T-helper 2 cell treated with Interferon-gamma antibody and Interleukin-4, amounts not matched to agents 100 ng/mL and 5 ng/mL, for 36 hours (primary cell): ENCODE measurements at regions not wholly inside any gene's neighbourhood (a gene's known extent, or its start where the extent isn't known, plus 50 kb on each side); places are given as distances from the start of the nearest gene placed in this dataset.
"Not testable (repeated sequence)": the region's sequence is repeated elsewhere in the genome, so short reads cannot be mapped to it uniquely, and the experiment has no call there.

Source experiments
- intact Hi-C: fragments of 100-400 bp; cut with micrococcal nuclease; formaldehyde crosslinking; loops from one replicate; pipeline ENCODE4 v1.15.1; 2023

DNA sequence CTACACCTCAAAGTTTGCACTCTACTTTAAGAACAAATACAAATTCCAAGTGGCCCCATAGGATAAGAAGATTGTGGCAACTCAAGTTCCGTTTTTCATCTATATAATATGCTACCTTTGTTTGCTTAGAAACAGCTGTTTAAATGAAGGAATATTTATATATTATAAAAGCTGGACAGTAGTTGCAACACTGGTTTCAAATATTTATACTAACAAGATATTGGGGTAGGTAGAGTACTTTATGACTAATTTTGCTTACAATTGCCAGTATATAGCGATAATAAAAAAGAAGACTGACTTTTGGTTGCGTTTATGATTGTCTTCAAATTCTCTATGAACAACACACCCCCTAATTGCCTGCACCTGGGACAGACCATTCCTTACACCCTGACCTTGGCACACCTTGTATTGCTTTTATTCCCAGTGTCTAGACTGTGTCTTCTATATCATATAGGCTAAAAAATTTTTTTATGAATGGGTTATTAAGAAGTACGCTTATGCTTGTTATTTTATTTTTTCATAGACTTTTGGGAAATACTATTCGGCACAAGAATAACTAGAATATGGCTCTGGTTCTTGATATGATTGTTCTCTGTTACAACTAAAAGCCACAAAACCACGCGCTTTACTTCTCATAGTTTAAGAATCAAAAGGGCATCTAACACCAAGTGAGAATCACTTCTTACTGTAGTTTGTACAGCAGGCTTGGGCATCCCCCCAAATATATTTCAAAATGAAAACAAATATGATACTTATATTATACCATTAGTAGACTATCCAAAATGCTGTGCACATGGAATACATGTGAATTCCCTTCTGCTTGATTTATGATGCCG is 455.4 kb upstream of the DCN start:
- intact Hi-C loops: no loop called here

DNA sequence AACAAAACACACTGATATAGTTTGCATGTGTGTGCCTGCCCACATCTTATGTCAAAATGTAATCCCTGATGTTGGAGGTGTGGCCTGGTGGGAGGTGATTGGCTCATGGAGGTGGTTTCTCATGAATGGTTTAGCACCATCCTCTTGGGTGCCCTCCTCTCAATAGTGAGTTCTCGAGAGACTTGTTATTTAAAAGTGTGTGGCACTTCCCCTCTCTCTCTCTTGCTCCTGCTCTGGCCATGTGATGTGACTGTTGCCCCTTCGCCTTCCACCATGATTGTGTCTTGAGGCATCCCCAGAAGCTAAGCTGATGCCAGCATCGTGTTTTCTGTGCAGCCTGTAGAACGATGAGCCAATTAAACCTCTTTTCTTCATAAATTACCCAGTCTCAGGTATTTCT is 454.1 kb upstream of the DCN start:
- intact Hi-C loops: no loop called here

DNA sequence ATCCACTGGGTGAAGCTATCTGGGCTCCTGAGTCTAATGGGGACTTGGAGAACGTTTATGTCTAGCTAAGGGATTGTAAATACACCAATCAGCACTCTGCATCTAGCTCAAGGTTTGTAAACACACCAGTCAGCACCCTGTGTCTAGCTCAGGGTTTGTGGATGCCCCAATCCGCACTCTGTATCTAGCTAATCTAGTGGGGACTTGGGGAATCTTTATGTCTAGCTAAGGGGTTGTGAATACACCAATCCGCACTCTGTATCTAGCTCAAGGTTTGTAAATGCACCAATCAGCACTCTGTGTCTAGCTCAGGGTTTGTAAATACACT is 451.7 kb upstream of the DCN start:
- intact Hi-C loops: not testable (repeated sequence)

DNA sequence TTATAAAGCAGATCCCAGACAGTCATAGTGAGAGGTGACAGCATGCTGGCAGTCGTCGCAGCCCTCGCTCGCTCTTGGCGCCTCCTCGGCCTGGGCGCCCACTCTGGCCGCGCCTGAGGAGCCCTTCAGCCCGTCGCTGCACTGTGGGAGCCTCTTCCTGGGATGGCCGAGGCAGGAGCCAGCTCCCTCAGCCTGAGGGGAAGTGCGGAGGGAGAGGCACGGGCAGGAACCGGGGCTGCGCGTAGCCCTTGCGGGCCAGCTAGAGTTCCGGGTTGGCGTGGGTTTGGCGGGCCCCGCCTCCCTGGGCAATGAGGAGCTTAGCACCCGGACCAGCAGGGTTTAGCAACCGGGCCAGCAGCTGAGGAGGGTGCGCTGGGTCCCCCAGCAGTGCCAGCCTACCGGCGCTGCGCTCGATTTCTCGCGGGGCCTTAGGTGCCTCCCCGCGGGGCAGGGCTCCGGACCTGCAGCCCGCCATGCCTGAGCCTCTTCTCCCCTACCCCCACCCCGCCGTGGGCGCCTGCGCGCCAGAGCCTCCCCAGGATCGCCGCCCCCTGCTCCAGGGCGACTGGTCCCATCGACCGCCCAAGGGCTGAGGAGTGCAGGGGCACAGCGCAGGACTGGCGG is 451.2 kb upstream of the DCN start:
- intact Hi-C loops: no loop called here

DNA sequence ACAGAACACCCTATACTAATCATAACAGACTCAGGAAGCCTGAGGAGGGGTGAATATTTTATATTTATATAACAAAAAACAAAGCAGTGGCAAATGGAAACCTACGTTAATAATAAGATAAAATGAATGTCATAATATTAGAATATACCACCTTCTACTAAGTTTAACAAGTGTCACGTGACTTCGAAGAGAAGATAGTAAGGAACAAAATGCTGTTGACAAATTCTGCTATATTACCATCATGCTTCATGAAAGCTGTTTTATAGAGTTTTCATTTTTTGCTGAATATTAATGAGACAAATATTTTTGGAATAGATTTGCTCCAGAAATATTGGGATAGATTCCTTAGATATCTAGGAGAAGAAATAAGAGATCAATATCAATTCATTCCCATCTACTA is 450.6 kb upstream of the DCN start:
- intact Hi-C loops: no loop called here

DNA sequence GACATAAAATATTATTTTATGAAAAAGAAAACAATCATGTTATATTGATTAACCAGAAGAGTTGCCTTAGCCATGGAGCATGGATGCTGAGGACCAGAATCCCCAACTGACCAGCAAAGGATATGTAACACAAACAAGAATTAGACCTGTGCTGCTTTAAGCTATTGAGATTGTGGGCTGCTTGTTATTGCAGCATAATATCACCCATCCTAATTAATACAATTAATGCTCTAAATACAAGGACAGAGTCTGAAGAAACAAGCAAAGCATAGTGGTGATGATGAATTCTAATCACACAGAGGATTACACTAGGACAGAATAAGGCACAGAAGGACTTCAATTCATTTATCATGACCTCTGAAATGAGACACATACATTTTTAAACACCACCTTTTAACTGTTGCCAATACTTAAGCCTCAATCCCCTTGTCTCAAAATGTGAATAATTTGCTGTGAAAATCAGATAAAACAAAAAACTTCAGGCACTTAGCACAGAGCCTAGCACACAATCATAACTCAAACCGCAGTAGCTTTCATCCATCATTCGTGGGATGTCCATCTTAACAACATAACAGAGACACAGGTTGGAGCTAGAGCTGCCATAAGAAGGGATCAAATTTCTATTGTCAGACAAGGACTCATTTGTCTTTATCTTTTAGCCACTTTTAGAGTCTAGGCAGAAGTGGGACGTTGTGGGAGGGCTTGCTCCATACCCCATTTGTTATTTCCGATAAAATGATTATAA is 449.6 kb upstream of the DCN start:
- intact Hi-C loops: no loop called here

DNA sequence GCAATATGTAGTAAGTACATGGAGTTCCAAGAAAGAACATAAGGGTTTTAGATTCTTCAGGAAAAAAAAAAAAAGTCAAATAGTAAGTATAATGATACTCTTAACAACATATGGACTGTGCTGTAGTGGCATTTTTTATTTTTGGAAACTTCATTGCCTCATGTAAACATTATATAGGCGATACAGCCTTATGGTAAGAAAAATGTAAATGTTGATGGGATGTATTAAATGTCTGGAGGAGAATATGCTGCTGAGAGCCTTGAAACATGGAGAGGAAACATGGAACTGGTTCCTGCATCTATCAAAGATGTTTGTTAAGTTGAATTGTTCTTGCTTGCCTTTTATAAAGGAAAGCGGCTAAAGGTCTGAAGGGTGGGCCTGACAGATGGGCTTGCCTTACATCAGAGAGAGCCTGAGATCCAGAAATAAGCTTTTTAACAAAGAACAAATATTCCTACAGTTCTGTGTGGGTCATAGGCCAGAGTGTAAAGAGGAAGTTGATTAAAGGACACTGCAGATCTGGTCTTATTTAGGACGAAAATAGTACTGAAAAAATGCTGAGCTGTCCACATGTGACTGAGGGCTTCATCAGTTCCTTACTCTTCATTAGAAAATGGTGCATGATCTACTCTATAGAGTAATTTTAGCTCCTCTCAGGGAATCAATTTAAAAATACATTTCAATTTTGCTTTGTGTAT is 448.1 kb upstream of the DCN start:
- intact Hi-C loops: no loop called here

DNA sequence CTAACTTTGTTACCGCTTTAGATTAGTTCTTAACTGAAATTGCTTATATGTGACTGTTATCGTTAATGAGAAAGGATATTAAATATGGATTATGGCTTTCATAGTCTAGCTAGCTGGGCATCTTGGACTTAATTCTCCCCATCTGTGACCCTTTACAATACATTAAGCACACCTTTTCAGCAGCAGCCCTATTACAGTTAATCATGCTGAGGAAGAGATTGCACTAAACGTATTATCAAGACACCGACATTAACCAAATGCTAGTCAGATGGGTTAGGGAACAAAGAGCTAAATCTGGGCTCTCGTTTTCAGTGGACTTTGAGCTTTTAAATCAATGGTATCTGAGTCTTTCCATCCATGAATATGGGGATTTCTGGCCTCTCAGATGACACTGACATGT is 447.5 kb upstream of the DCN start:
- intact Hi-C loops: no loop called here

DNA sequence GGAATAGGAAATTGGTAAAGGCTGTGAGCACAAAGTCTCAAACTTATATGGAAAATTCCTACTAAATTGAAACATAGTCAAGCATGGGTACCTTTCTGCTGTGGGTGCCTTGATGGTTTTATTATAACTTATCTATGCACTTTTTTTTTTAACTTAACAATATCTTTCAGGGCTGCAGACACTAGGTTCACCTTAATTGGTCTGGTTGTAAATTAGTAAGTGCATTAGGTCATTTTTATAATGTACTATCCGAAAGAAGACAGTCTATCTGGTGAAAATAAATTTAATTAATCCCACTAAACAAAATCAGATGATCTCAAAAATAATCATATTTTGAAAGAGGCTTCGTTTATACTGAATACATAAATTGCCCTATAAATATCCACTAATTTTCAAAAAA is 446.8 kb upstream of the DCN start:
- intact Hi-C loops: no loop called here

DNA sequence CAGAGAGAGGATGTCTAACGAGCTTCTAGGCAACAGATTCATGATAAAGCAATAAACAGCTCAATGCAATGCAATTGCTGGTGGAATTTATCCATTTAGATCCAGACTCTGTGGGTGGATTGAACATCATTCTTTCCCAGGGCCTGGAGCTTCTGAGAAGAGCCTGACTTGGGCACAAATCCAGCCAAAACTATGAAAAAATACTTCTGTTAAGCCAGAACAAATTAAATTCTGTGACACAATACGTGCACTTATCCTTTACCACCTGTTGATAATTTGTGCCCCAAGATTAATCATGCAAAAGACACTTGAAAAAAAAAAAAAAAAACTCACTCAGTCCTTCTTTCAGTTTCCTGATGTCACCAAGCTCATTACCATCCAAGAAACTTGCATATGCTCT is 446.0 kb upstream of the DCN start:
- intact Hi-C loops: no loop called here

DNA sequence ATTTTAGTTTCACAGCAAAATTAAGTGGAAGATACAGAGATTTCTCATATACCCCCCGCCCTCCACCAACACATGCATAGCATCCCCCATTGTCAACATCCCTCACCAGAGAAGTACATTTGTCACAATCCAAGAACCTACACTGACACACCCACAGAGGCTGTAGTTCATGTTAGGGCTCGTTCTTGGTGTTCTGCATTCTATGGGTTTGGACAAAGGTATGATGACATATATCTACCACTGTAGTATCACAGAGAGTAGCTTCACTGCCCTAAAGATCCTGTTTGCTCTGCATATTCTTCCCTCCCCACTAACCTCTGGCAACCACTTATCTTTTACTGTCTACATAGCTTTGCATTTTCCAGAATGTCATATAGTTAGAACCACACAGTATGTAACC is 444.6 kb upstream of the DCN start:
- intact Hi-C loops: no loop called here

DNA sequence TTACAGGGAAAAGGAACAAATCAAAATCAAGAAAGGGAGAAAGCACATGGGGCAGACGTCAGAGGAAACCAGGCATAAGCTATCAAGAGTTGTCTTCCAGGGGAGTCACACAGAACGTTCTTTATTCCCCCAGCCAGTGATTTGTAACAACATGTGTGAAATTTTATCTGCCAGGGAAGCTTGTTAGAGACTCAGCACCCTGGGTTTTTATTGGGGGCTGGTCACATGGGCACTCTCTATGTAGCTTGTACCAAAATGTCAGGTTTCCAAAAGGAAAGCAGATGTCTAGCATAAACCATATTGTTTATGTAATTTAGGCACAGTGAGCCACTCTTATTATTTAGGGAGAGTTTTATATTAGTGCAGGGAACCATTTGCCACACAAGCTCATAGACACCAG is 440.4 kb upstream of the DCN start:
- intact Hi-C loops: no loop called here

DNA sequence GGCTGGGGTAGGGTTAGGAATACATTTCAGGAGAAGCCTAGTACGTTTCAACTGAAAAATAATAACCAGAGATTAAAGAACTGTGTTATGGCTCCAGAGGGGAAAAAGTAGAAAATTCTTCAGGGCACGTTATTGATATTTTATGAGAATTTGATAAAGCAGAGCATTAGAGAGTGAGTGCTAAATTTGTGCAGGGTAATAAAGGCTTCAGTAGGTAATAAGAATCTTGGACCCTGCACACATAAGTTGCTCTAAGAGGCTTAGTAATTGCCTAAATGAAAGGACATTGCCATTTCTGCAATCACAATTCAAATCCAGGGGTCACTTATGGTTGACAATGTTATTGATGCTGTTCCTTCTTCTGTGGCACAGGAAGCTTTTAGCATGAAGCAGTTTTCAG is 439.4 kb upstream of the DCN start:
- intact Hi-C loops: no loop called here

DNA sequence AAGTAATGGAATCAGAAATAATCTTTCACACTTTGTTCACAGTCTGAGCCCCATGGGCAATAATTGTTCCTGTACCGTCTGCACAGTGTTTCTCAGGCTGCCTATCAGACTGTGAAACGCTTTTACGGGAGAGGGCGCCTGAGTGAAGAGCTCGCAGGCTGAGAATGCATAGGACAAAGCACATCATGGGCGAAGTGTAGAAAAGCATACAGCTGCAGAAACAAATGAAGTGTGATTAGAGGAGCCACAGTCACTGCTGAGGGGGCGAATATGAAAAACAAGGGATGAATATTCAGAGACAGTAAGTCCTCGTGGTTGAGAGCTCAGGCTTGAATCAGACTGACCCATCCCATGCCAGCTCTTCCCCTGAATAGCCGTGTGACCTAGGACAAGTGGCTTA is 438.4 kb upstream of the DCN start:
- intact Hi-C loops: no loop called here

DNA sequence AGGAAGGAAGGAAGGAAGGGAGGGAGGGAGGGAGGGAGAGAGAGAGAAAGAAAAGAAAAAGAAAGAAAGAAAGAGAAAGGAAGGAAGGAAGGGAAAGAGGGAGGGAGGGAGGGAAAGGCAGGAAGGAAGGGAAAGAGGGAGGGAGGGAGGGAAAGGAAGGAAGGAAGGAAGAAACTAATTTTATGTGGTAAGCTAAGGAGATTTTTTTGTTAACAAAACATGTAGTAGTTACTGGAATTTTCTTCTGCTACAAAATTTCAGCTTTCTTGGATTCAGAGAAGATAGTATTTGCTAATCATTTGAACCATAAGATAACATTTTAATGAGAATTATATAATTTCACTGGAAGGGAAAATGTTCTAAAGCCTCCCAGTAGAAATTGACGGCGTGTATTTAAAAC is 437.8 kb upstream of the DCN start:
- intact Hi-C loops: no loop called here

DNA sequence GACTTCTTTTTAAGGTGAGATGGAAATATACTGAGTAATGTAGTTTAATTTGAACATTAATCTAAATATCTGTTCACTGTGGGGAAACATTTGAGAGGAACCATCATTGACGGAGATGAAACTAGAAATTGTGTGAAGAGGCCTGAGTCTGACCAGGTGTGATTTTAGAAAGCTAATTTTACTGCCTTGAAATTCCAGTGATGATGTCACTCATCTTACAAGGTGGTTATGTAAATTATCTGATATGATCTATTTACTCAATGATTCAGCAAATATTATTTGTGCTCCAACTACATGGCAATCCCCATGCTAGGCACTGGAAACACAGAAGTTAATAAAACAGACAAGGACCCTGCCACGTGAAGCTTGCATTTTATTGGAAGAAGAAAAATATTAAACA is 435.7 kb upstream of the DCN start:
- intact Hi-C loops: no loop called here

DNA sequence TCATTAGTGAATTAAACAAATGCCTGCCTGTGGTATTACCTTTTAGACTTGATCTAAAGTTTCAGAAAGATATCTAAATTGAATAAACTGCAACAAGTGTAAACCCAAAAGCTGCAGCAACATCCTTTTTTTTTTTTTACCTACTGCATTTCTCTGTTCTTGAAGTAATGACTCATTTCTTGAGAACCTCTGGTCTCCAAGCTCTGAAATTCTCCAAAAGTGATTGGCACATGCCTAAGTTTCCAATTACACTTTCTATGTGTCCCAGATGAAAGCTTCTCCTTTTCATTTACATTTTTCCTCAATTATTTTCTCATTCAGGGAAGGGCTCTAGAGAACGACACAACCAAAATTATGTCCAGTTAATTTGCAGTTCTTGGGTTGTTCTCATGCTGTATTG is 435.2 kb upstream of the DCN start:
- intact Hi-C loops: no loop called here

DNA sequence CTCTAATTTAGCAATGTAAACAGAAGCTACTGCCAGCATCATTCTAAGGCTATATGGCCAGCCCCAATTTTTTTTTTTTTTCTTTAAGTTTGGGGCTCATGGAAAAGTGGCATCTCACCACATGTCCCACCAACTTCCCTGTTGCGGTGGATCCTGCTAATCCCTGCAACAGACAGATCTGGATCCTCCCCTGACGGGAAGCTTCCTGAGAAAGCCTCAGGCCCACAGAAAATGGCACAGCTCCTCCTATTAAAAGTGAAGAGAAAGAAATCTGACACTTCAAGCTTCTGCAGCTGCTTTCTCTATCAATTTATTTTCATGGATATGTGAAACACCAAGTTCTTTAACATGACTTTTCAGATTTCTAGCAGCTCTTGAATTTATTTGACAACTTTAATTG is 433.8 kb upstream of the DCN start:
- intact Hi-C loops: no loop called here

DNA sequence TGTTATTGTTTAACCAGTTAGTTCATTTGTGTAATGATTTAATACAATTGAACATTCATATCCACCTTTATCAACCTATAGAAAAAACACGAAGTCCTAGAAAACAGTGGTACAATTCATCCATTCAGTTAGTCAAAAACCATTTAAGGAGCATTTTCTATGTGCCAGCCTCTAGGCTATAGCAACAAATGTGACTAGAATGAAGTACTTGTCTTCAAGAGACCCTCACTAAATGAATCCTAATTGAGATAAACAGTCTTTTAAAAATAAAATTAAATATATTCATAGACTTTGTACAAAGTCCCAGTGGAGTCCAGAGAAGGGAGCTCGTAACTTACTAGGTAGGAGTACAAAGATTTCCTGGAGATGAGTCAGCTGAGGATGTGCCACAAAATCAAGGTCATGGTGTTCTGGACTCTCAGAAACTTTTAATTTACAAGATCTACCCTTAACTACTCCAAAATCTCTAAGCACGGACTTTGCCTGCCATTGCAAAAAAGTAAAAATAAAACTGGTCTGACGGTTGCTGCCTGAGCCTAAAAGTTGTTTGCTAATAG is 430.7 kb upstream of the DCN start:
- intact Hi-C loops: no loop called here

DNA sequence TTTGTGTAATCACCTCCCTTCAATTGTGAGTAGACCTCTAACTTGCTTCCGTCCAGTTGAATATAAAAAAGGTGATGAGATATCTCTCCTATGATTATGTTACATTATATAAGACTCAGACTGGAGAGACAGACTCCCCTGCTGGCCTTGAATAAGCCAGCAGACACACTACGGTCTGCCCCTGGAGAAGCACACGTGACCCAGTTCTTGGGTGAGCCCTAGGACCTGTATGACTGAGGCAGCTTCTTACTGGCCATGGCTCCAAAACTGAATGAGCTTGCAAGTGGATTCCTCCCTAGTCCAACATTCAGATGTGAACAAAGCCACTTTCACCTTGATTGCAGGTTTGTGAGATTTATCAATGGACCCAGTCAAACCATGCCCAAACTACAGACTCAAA is 427.9 kb upstream of the DCN start:
- intact Hi-C loops: no loop called here

DNA sequence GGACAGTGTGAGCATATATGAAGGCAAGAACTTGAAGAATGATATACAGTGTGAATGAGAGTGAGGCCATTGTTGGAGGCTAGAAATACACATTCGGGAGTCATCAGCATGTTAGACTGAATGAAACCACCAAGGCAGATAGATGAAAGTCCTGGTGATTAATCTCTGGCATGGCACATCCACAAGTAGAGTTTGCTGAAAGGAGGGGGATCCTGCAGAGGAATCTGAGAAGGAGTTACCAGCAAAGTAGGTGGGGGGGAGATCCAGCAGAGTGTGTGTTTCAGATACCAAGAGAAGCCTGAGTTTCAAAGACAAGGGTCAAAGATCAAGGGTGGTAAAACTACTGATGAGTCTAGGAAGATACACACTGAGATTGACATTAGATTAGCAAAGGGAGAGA is 426.7 kb upstream of the DCN start:
- intact Hi-C loops: no loop called here

DNA sequence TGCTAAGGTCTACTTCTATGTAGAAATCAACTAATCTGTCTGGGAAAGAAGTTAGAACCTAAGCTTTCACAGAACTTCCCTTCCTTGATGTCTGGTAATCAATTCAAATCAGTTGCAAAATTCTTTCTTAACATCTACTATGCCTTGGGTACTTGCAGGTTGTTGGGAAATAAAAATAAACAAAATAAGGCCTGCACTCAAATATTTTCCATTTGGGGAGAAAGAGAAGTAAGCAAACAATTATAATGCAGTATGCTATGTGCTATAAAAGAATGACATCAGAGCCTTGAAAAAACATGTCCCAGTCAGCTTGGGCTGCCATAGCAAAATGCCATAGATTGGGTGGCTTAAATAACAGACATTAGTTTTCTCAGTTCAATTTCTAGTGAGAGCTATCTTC is 425.9 kb upstream of the DCN start:
- intact Hi-C loops: no loop called here
